Activated B cell treated with CpG ODN at 0.5 μM for 24 hours (primary cell): ENCODE measurements at regions not wholly inside any gene's neighbourhood (a gene's known extent, or its start where the extent isn't known, plus 50 kb on each side); places are given as distances from the start of the nearest gene placed in this dataset.

Experiments used
- ATAC-seq: fragments of 200-7000 bp; cut with Tn5 transposase; one replicate; pipeline ENCODE4 v1.10.0; 2021; ENCODE audit warnings: low read depth, mild to moderate bottlenecking, moderate library complexity
- CTCF ChIA-PET: fragments of 350-600 bp; sonication (Branson Sonifier 250); formaldehyde crosslinking; loops from one replicate; lab custom pipeline; 2021; ENCODE audit warnings: antibody characterized with exemption; lab: Charles Lee
- POLR2A ChIA-PET: fragments of 350-600 bp; sonication (Branson Sonifier 250); formaldehyde crosslinking; loops from one replicate; lab custom pipeline; 2021; ENCODE audit warnings: antibody characterized with exemption; lab: Charles Lee
- DNase-seq: peaks from one replicate; pipeline ENCODE4 v3.0.0; 2022
- H3K27ac Mint-ChIP-seq: one replicate; pipeline ENCODE4 v1.8.0; 2020; ENCODE audit warnings: mixed read lengths
- H3K27me3 Mint-ChIP-seq: one replicate; pipeline ENCODE4 v1.8.0; 2021; ENCODE audit warnings: mixed read lengths
- H3K36me3 Mint-ChIP-seq: one replicate; pipeline ENCODE4 v1.8.0; 2021; ENCODE audit warnings: low read depth, mixed read lengths
- H3K4me1 Mint-ChIP-seq: one replicate; pipeline ENCODE4 v1.8.0; 2021; ENCODE audit warnings: mixed read lengths
- H3K4me3 Mint-ChIP-seq: one replicate; pipeline ENCODE4 v1.8.0; 2020; ENCODE audit warnings: mild to moderate bottlenecking, mixed read lengths
- H3K9me3 Mint-ChIP-seq: one replicate; pipeline ENCODE4 v1.8.0; 2020; ENCODE audit warnings: mixed read lengths
- CTCF ChIP-seq: fragments of 200-600 bp; IDR thresholded peaks from one replicate; pipeline ENCODE4 v1.8.0; 2022; ENCODE audit warnings: antibody characterized with exemption, mild to moderate bottlenecking
- intact Hi-C: fragments of 100-400 bp; cut with micrococcal nuclease; formaldehyde crosslinking; loops from one replicate; pipeline ENCODE4 v1.15.1; 2024

DNA sequence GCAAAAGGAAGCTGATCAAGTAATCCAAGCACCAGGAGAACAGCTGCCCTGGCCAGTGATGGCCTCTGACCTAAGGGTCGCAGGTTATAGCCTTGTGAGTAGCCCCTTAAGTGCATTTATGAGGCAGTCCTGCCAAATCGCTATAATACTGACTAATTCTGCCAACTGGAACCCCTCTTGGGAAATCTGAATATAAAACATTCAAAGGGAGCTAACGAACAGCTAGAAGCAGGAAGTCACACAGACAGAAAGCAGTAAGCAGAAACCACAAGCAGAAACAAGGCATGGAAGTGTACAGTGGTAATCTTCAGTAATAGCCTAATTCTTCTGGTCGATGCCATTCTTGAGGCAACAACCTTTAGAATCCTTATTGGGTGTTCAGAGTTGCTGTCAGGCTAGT is 521.3 kb downstream of the METTL4 start:
- CTCF ChIA-PET: no interaction called here
- H3K36me3 Mint-ChIP-seq: no peaks in the 10 kb centered on the region
- no peak overlapping the region for H3K27ac Mint-ChIP-seq
- TF ChIP-seq CTCF: no peak
- ATAC-seq (no peak), DNase-seq (no peak)
- POLR2A ChIA-PET: no interaction called here
- intact Hi-C loops: no loop called here
- H3K27me3 Mint-ChIP-seq: no peaks in the 10 kb centered on the region
- no peaks in the 10 kb centered on the region for H3K4me1 Mint-ChIP-seq
- no peaks in the 10 kb centered on the region for H3K9me3 Mint-ChIP-seq
- no peak overlapping the region for H3K4me3 Mint-ChIP-seq

GRCh38 chr18:2050702-2051201 is 520.6 kb downstream of the METTL4 start:
- H3K4me3 Mint-ChIP-seq: no peak overlapping the region

DNA sequence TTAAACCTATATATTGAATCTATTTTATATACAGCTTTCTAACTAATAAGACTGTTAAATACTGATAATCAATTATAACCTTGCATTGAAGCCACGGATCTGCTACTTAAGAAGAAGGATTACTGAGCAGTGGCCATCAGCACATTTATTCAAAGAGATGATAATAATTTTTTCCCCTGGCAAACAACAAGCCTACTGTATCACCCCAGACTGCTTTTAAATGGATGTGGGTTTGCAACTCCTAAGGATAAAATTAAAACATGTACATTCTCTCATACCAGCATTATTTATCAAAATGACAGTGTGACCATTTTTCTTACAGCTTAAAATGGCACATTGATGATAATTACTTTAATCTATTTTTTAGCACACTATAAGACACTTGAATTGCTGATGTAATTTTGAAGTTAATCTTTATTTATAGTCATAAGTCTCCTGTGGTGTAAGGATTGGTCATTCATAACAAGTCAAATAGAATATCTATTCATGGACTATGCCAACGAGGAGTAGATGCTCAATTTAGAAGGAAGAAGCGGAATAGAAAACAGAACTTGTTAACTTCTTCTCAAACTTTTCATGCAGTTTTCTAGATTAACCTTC is 517.7 kb downstream of the METTL4 start:
- DNase-seq (no peak), ATAC-seq (no peak)
- Mint-ChIP-seq H3K36me3 (no peaks in the 10 kb centered on the region), H3K9me3 (no peaks in the 10 kb centered on the region), H3K27me3 (no peaks in the 10 kb centered on the region), H3K27ac (no peak overlapping the region), H3K4me1 (no peaks in the 10 kb centered on the region), H3K4me3 (no peak overlapping the region)
- intact Hi-C loops: no loop called here
- ChIA-PET CTCF (no interaction called here), POLR2A (no interaction called here)
- no peak for TF ChIP-seq CTCF

More at GRCh38 chr18:2050702-2051201, 520.6 kb downstream of the METTL4 start:
- POLR2A ChIA-PET: no interaction called here
- H3K4me1 Mint-ChIP-seq: no peaks in the 10 kb centered on the region
- TF ChIP-seq CTCF: no peak
- no peaks in the 10 kb centered on the region for H3K9me3 Mint-ChIP-seq
- H3K27ac Mint-ChIP-seq: no peak overlapping the region
- no peaks in the 10 kb centered on the region for H3K36me3 Mint-ChIP-seq
- intact Hi-C loops: no loop called here
- H3K27me3 Mint-ChIP-seq: no peaks in the 10 kb centered on the region
- ATAC-seq (no peak), DNase-seq (no peak)
- CTCF ChIA-PET: no interaction called here

DNA sequence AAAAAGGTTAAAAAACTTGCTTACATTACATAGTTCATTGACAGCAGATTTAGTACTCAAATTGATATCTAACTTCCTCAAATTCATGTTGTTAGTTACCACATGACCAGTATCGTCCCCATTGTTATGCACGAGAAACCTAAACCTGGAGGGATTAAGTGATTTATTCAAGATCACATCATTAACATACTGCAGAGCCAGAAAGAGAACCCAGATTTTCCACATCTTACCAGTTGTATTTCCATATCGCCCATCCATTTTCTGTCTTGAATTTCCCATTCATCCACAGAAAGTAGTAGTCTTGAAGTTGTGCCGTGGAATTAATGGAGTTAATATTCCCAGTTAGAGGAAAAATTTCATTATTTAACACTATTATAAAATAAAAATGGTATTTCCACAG is 512.0 kb downstream of the METTL4 start:
- POLR2A ChIA-PET: no interaction called here
- Mint-ChIP-seq H3K9me3 (peaks cover 12% of the 10 kb centered on the region), H3K4me3 (no peak overlapping the region), H3K4me1 (no peaks in the 10 kb centered on the region), H3K36me3 (no peaks in the 10 kb centered on the region), H3K27me3 (no peaks in the 10 kb centered on the region), H3K27ac (no peak overlapping the region)
- CTCF ChIA-PET: no interaction called here
- no peak for TF ChIP-seq CTCF
- ATAC-seq (no peak), DNase-seq (no peak)
- intact Hi-C loops: no loop called here

DNA sequence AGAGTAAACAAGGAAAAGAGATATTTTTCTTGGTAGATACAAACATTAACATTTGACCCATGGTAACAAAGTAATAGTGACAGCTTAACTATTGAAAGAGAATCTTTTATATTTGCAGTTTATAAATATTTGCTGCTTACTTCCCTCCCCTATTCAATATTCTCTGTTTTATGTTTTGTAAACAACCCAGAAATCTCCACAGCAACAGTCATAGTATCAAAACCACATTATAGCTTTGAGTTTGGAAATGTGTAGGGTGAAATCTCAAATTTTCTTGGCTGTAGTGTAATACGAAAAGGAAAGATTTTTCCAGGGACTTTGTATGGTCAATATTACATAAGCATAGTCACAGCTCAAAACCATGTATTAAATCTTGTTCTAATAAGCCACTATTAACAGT is 511.2 kb downstream of the METTL4 start:
- Mint-ChIP-seq H3K27ac (no peak overlapping the region), H3K9me3 (peaks cover 12% of the 10 kb centered on the region), H3K4me1 (no peaks in the 10 kb centered on the region), H3K4me3 (no peak overlapping the region), H3K36me3 (no peaks in the 10 kb centered on the region), H3K27me3 (no peaks in the 10 kb centered on the region)
- DNase-seq: no peak
- POLR2A ChIA-PET: no interaction called here
- TF ChIP-seq CTCF: no peak
- CTCF ChIA-PET: no interaction called here
- intact Hi-C loops: no loop called here
- ATAC-seq: no peak
